Osteocyte (in vitro differentiated cells): ENCODE measurements at regions not wholly inside any gene's neighbourhood (a gene's known extent, or its start where the extent isn't known, plus 50 kb on each side); places are given as distances from the start of the nearest gene placed in this dataset.
A peak's percentile ranks its signal among the peaks of the same experiment; 100 is the strongest.
"Not testable (repeated sequence)": the region's sequence is repeated elsewhere in the genome, so short reads cannot be mapped to it uniquely, and the experiment has no call there.

ENCODE experiments used
- DNase-seq: peaks from one replicate; pipeline ENCODE4 v3.0.0; 2021; ENCODE audit warnings: mixed read lengths; ENCODE audit not compliant: unreplicated experiment; ENCODE audit errors: extremely low spot score
- H3K27ac Mint-ChIP-seq: one replicate; pipeline ENCODE4 v1.8.0; 2021; ENCODE audit warnings: mild to moderate bottlenecking, mixed read lengths; ENCODE audit not compliant: unreplicated experiment
- H3K27me3 Mint-ChIP-seq: one replicate; pipeline ENCODE4 v1.8.0; 2021; ENCODE audit warnings: mixed read lengths; ENCODE audit not compliant: unreplicated experiment
- H3K36me3 Mint-ChIP-seq: one replicate; pipeline ENCODE4 v1.8.0; 2021; ENCODE audit warnings: mixed read lengths; ENCODE audit not compliant: unreplicated experiment
- H3K4me1 Mint-ChIP-seq: one replicate; pipeline ENCODE4 v1.8.0; 2021; ENCODE audit warnings: mixed read lengths; ENCODE audit not compliant: unreplicated experiment
- H3K4me3 Mint-ChIP-seq: one replicate; pipeline ENCODE4 v1.8.0; 2021; ENCODE audit warnings: mild to moderate bottlenecking, moderate library complexity, mixed read lengths; ENCODE audit not compliant: unreplicated experiment
- H3K9me3 Mint-ChIP-seq: one replicate; pipeline ENCODE4 v1.8.0; 2021; ENCODE audit warnings: mixed read lengths; ENCODE audit not compliant: unreplicated experiment
- TF ChIP-seq, protein P1 (sequence below): fragments of 200-600 bp; sonication (generic); IDR thresholded peaks from 2 replicates; pipeline ENCODE4 v1.5.0; 2021; ENCODE audit warnings: antibody characterized with exemption, mild to moderate bottlenecking, moderate library complexity

DNA sequence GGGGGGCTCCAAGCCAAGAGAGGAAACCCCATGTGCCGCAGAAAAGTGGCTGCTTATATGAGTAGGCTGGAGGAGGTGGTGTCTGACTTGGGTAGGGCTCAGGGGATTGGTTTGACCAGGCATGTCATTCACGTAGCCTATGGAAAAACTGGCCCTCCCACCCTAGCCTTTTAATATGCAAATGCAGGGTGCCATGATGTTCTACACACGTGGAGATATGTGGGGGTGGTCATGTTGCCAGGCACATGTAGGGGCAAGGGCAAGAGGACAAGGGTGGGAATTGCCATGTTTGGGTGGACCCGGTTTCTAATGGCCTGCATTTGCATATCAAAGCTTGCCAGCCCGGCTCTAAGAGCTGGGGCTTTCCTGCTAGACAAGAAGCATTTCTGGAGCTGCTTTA, 86.9 kb upstream of the SHISA3 start:
- Mint-ChIP-seq H3K4me1 (peaks cover 5% of the 10 kb centered on the region), H3K27me3 (peaks cover 3% of the 10 kb centered on the region), H3K4me3 (no peak overlapping the region), H3K36me3 (no peaks in the 10 kb centered on the region), H3K27ac (no peak overlapping the region), H3K9me3 (peaks cover 9% of the 10 kb centered on the region)
- no peak for DNase-seq
- TF ChIP-seq, protein P1, sequence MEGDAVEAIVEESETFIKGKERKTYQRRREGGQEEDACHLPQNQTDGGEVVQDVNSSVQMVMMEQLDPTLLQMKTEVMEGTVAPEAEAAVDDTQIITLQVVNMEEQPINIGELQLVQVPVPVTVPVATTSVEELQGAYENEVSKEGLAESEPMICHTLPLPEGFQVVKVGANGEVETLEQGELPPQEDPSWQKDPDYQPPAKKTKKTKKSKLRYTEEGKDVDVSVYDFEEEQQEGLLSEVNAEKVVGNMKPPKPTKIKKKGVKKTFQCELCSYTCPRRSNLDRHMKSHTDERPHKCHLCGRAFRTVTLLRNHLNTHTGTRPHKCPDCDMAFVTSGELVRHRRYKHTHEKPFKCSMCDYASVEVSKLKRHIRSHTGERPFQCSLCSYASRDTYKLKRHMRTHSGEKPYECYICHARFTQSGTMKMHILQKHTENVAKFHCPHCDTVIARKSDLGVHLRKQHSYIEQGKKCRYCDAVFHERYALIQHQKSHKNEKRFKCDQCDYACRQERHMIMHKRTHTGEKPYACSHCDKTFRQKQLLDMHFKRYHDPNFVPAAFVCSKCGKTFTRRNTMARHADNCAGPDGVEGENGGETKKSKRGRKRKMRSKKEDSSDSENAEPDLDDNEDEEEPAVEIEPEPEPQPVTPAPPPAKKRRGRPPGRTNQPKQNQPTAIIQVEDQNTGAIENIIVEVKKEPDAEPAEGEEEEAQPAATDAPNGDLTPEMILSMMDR, result no peak

- H3K4me3 Mint-ChIP-seq, result no peak overlapping the region
- H3K9me3 Mint-ChIP-seq, result peaks cover 9% of the 10 kb centered on the region
- H3K36me3 Mint-ChIP-seq, result no peaks in the 10 kb centered on the region
- peaks cover 5% of the 10 kb centered on the region for H3K4me1 Mint-ChIP-seq
- no peak for DNase-seq
- TF ChIP-seq, protein P1, result no peak
- no peak overlapping the region for H3K27ac Mint-ChIP-seq
- H3K27me3 Mint-ChIP-seq, result peaks cover 6% of the 10 kb centered on the region
Observed at GRCh38 chr4:42310806-42311205, 86.5 kb upstream of the SHISA3 start.

DNA sequence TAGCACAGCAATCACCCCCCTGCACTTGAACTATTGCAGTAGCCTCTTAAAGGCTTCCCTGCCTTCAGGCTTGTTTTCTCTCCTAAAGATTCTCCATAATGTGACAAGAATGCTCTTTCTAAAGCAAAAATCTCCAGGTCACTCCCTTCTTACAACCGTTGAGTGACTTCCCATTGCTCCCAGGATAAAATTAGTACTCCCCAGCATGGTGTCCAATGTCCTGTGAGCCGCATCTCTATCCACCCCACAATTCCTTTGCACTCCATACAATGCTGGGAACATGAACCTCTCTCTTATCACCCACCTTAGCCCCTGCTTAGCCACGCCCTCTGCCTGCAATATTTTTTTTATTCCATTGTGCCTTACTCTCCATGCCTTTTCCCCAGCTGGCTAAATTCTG, 85.7 kb upstream of the SHISA3 start:
- H3K36me3 Mint-ChIP-seq, result no peaks in the 10 kb centered on the region
- no peak overlapping the region for H3K27ac Mint-ChIP-seq
- DNase-seq, result no peak
- peaks cover 13% of the 10 kb centered on the region for H3K27me3 Mint-ChIP-seq
- TF ChIP-seq, protein P1, result no peak
- peaks cover 9% of the 10 kb centered on the region for H3K9me3 Mint-ChIP-seq
- H3K4me3 Mint-ChIP-seq, result no peak overlapping the region
- H3K4me1 Mint-ChIP-seq, result peaks cover 5% of the 10 kb centered on the region

GRCh38 chr4:42313420-42313819, 83.9 kb upstream of the SHISA3 start:
- H3K9me3 Mint-ChIP-seq, DNase-seq, H3K4me1 Mint-ChIP-seq, H3K36me3 Mint-ChIP-seq, H3K4me3 Mint-ChIP-seq, H3K27ac Mint-ChIP-seq: not testable (repeated sequence)
- H3K27me3 Mint-ChIP-seq, result peaks cover 25% of the 10 kb centered on the region

DNA sequence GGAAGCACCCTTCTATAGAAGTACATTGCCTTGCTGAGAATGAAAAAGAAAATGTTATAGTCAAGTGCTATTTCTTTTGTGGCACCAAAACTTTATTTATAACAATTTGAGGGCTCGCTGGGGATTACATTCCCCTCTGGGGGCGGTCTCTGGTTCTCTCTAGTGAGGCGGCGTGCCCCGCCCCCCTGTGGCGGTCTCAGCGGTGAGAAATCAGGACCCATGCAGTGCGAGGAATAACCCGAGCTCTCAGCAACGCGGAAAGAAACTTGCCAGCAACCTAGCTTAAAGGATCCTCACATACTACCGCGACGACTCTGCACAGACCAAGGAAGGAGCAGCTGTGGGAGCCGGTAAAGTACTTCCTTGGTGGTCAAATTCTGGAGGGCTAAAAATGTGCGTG, 83.4 kb upstream of the SHISA3 start:
- TF ChIP-seq, protein P1, result no peak
- H3K27me3 Mint-ChIP-seq, result peaks cover 30% of the 10 kb centered on the region
- peak; percentile 73 for DNase-seq
- H3K4me3 Mint-ChIP-seq, result no peak overlapping the region
- H3K9me3 Mint-ChIP-seq, result peaks cover 9% of the 10 kb centered on the region
- H3K36me3 Mint-ChIP-seq, result no peaks in the 10 kb centered on the region
- H3K4me1 Mint-ChIP-seq, result peaks cover 5% of the 10 kb centered on the region
- H3K27ac Mint-ChIP-seq, result no peak overlapping the region

DNA sequence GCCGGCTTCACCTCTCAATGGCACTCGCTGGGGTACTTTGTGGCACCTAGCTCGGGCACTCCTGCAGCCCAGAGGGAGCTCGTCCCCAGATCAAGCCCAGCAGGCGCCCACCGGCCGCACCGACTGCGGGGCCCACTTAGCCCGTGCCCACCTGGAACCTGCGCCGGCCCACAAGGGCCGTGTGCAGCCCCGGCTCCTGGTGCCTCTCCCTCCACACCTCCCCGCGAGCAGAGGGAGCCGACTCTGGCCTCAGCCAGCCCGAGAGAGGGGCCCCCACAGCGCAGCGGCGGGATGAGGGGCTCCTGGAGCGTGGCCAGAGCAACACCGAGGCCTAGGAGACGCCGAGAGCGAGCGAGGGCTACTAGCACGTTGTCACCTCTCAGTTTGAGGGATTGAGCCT, 82.1 kb upstream of the SHISA3 start:
- H3K4me3 Mint-ChIP-seq, result no peak overlapping the region
- TF ChIP-seq, protein P1, result no peak
- H3K4me1 Mint-ChIP-seq, result peaks cover 5% of the 10 kb centered on the region

More for the DNA sequence above, 82.1 kb upstream of the SHISA3 start:
- no peaks in the 10 kb centered on the region for H3K36me3 Mint-ChIP-seq
- no peak overlapping the region for H3K27ac Mint-ChIP-seq
- H3K27me3 Mint-ChIP-seq, result peaks cover 39% of the 10 kb centered on the region
- peak; percentile 79 for DNase-seq
- peaks cover 9% of the 10 kb centered on the region for H3K9me3 Mint-ChIP-seq
